Mucosa of descending colon (tissue), 3 donors: ENCODE measurements at regions not wholly inside any gene's neighbourhood (a gene's known extent, or its start where the extent isn't known, plus 50 kb on each side); places are given as distances from the start of the nearest gene placed in this dataset.

Source experiments
- ATAC-seq: fragments of 200-7000 bp; cut with Tn5 transposase; one replicate; pipeline ENCODE4 v1.9.1; 2020; ENCODE audit warnings: mild to moderate bottlenecking, moderate library complexity
- DNase-seq, 3 donors: peaks; one replicate each; pipeline ENCODE4 v3.0.0-alpha.2; 2020
- H3K36me3 ChIP-seq: fragments of 200-600 bp; one replicate; pipeline ENCODE4 v1.8.0; 2021; ENCODE audit warnings: low read depth, mild to moderate bottlenecking
- H3K4me1 ChIP-seq: fragments of 200-600 bp; one replicate; pipeline ENCODE4 v1.8.0; 2021; ENCODE audit warnings: low read depth, mild to moderate bottlenecking
- H3K4me3 ChIP-seq: fragments of 200-600 bp; one replicate; pipeline ENCODE4 v1.8.0; 2021; ENCODE audit warnings: mild to moderate bottlenecking
- H3K9me3 ChIP-seq: fragments of 200-600 bp; one replicate; pipeline ENCODE4 v1.8.0; 2021; ENCODE audit warnings: mild to moderate bottlenecking
- intact Hi-C, 2 donors: fragments of 100-400 bp; cut with DNase I in 1 of 2; cut with micrococcal nuclease in 1 of 2; formaldehyde crosslinking; loops; one replicate each; pipeline versions ENCODE4 v1.11.0 to v1.11.1; 2022; cut with DNase I, micrococcal nuclease
- TF ChIP-seq, protein P1 (sequence below): fragments of 200-600 bp; IDR thresholded peaks from one replicate; pipeline ENCODE4 v1.8.0; 2022; ENCODE audit warnings: antibody characterized with exemption, mild to moderate bottlenecking
- donor health status: DM: no; HTN: no; CAD: no; lungs with moderate emphysema.
- donor health status: DM: no; HTN: no; CAD: no.
- donor health status: DM: no; HTN: yes; CAD: no.

DNA sequence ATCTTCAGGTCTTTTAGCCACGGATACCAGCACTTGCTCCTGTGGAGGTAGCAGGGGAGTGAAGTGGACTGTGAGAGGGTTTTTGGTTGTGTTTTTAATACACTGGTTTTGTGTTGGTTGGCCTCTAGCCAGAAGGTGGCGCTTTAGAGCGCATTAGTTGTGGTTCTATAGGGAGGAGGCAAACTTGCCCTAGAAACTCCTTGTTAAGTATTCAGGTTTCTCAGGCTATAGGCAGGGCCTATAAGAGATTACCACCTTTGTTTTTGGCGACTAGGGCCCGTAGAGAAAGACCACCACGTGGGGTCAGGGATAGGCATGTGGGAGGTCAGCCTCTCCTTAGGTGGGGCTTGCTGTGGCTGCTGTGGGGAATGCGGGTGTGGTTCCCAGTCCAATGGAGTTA, 221.6 kb upstream of the SPANXN4 start:
- DNase-seq (peak in 1 of 3 donors; percentile 21), ATAC-seq (no peak)
- Histone ChIP-seq H3K9me3 (no peaks in the 10 kb centered on the region), H3K36me3 (no peaks in the 10 kb centered on the region), H3K4me1 (no peaks in the 10 kb centered on the region), H3K4me3 (no peak overlapping the region)
- intact Hi-C loops: no loop called here
- TF ChIP-seq, protein P1, sequence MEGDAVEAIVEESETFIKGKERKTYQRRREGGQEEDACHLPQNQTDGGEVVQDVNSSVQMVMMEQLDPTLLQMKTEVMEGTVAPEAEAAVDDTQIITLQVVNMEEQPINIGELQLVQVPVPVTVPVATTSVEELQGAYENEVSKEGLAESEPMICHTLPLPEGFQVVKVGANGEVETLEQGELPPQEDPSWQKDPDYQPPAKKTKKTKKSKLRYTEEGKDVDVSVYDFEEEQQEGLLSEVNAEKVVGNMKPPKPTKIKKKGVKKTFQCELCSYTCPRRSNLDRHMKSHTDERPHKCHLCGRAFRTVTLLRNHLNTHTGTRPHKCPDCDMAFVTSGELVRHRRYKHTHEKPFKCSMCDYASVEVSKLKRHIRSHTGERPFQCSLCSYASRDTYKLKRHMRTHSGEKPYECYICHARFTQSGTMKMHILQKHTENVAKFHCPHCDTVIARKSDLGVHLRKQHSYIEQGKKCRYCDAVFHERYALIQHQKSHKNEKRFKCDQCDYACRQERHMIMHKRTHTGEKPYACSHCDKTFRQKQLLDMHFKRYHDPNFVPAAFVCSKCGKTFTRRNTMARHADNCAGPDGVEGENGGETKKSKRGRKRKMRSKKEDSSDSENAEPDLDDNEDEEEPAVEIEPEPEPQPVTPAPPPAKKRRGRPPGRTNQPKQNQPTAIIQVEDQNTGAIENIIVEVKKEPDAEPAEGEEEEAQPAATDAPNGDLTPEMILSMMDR: no peak

DNA sequence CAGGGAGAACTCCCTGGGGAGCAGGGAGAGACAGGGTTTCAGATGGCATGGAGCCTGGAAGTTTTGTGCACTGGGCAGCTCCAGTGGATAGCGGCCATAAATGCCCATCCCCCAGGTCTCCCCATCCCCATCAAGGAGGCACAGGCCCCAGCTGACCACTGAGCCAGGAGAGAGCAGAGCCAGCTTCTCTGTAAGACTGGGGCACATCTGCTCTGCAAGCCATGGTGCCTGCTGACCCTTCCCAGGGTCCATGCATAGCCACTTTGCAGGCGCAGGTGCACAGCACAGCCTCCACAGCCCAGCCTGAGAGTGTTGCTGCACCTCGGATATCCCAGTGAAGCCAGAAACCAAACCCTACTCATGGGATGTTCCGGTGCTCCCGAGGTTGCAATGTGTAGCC, 206.3 kb upstream of the SPANXN4 start:
- intact Hi-C loops: no loop called here

DNA sequence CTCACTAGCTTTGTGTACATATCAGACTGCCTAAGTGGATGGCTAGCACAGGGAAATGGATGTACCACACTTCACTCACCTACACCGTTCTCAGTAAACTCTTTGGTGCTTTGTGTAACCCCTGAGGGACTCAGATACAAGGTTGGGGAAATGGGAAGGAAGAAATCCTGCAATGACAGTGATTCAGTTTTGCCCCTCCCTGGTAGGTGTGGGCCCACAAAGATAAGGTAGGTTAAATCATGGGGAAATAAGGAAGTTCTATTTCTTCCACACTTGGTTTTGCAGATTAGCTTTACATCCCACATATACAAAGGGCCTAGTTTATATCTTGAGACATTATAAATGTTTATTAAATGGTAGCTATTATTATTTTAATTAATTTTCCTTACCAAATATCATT, 197.6 kb upstream of the SPANXN4 start:
- Histone ChIP-seq H3K4me3 (no peak overlapping the region), H3K4me1 (no peaks in the 10 kb centered on the region), H3K36me3 (no peaks in the 10 kb centered on the region), H3K9me3 (no peaks in the 10 kb centered on the region)
- DNase-seq (peak in 1 of 3 donors; percentile 23), ATAC-seq (peak; percentile 77)
- TF ChIP-seq, protein P1: no peak
- intact Hi-C loops: no loop called here

More for the DNA sequence above, 206.3 kb upstream of the SPANXN4 start:
- Histone ChIP-seq H3K4me3 (no peak overlapping the region), H3K4me1 (no peaks in the 10 kb centered on the region), H3K9me3 (no peaks in the 10 kb centered on the region), H3K36me3 (no peaks in the 10 kb centered on the region)
- ATAC-seq (no peak), DNase-seq (no peak)
- TF ChIP-seq, protein P1: no peak

DNA sequence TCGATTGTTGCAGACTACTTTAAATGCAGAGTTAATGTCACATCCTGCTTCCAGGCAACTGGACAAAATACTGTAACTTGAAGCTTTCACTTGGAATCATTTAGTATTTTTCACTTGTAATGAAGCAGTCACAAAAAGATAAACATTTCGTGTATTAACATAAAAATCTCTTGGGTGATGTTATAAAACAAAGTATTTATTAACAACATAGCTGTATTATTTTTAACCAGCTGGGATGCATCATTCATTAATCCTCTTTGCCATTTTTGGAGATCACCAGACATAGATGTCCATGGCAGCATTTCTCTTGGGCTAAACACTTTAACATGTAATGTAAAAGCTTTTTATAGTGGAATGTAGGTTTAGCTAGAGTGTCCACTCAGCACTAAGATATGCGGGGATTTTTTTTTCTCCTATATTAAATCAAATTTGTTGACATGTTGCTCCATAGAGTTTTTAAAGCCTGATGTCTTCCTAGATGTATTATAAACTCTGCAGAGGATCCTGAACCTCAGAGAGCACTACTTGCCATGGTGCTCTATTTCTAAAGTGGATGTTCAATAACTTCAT, 193.7 kb upstream of the SPANXN4 start:
- H3K9me3 ChIP-seq: no peaks in the 10 kb centered on the region
- ATAC-seq (no peak), DNase-seq (no peak)
- no peak overlapping the region for H3K4me3 ChIP-seq
- H3K4me1 ChIP-seq: no peaks in the 10 kb centered on the region
- intact Hi-C loops: no loop called here
- no peaks in the 10 kb centered on the region for H3K36me3 ChIP-seq
- TF ChIP-seq, protein P1: no peak

DNA sequence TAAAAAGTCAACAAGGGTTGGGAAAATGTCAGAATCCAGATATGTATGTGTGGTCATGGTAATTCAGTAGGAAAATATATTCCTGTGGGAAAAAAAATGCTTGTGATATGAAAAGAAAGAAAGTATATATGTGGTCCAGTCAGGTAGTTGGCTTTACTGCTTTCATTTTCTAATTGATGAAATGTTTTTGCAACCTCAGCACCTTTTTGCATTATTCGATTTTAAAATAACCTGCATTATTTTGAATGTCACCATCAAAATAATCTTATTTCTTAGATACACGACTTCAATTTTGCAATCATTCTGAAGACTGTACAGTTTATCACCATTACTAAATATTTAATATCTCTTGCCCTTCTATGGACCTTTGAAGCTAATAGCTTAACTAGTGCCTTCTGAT, 170.8 kb upstream of the SPANXN4 start:
- TF ChIP-seq, protein P1: no peak
- no peaks in the 10 kb centered on the region for H3K36me3 ChIP-seq
- no peak overlapping the region for H3K4me3 ChIP-seq
- ATAC-seq: no peak
- intact Hi-C loops: no loop called here
- no peak for DNase-seq
- H3K4me1 ChIP-seq: no peaks in the 10 kb centered on the region
- no peaks in the 10 kb centered on the region for H3K9me3 ChIP-seq

DNA sequence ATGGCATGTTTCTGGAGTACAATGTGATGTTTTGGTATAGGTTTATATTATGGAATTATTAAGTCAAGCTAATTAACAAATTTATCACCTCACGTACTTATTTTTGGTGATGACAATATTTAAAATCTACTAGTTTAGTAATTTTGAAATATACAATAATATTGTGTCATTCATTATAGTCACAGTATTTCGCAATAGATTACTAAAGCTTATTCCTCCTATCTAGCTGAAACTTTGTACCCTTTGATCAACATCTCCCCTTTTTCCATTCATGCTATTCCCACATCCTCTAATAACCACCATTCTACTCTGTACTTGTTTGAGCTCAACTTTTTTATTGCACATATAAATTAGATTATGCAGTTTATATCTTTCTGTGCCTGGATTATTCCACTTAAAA, 164.8 kb upstream of the SPANXN4 start:
- intact Hi-C loops: no loop called here
- TF ChIP-seq, protein P1: no peak
- DNase-seq: no peak
- H3K9me3 ChIP-seq: no peaks in the 10 kb centered on the region
- no peaks in the 10 kb centered on the region for H3K36me3 ChIP-seq
- no peak for ATAC-seq
- H3K4me1 ChIP-seq: no peaks in the 10 kb centered on the region
- no peak overlapping the region for H3K4me3 ChIP-seq
